ENCODE measurements at regions not wholly inside any gene's neighbourhood (a gene's known extent, or its start where the extent isn't known, plus 50 kb on each side); places are given as distances from the start of the nearest gene placed in this dataset.
"Not testable (repeated sequence)": the region's sequence is repeated elsewhere in the genome, so short reads cannot be mapped to it uniquely, and the experiment has no call there.

GRCh38 chr14:88983755-88984154 is 159.3 kb downstream of the TTC8 start:
- no peak overlapping the region for H3K4me3 ChIP-seq (ENCODE audit: low read length)
- H3K9me3 ChIP-seq (ENCODE audit: control insufficient read depth, insufficient read depth, low read length): no peaks in the 10 kb centered on the region
- H3K27me3 ChIP-seq (ENCODE audit: control insufficient read depth, insufficient read depth, low read length): no peaks in the 10 kb centered on the region
- no peak for DNase-seq (ENCODE audit: low read depth, low spot score)
- WGBS (ENCODE audit: insufficient coverage, insufficient read length): no CpG with 5 or more reads among the region's 4 CpGs
- H3K36me3 ChIP-seq (ENCODE audit: control insufficient read depth, insufficient read depth, low read length): no peaks in the 10 kb centered on the region
- H3K27ac ChIP-seq (ENCODE audit: low read length): no peak overlapping the region
- H3K4me1 ChIP-seq (ENCODE audit: control insufficient read depth, insufficient read depth, low read length): no peaks in the 10 kb centered on the region

GRCh38 chr14:88985654-88986053 is 161.2 kb downstream of the TTC8 start:
- H3K4me3 ChIP-seq (ENCODE audit: low read length): no peak overlapping the region
- H3K27me3 ChIP-seq (ENCODE audit: control insufficient read depth, insufficient read depth, low read length): no peaks in the 10 kb centered on the region
- WGBS (ENCODE audit: insufficient coverage, insufficient read length): no CpG with 5 or more reads among the region's 1 CpG
- no peaks in the 10 kb centered on the region for H3K9me3 ChIP-seq (ENCODE audit: control insufficient read depth, insufficient read depth, low read length)
- H3K4me1 ChIP-seq (ENCODE audit: control insufficient read depth, insufficient read depth, low read length): no peaks in the 10 kb centered on the region
- H3K27ac ChIP-seq (ENCODE audit: low read length): no peak overlapping the region
- no peak for DNase-seq (ENCODE audit: low read depth, low spot score)
- no peaks in the 10 kb centered on the region for H3K36me3 ChIP-seq (ENCODE audit: control insufficient read depth, insufficient read depth, low read length)

GRCh38 chr14:88986146-88986841 is 161.8 kb downstream of the TTC8 start:
- DNase-seq (ENCODE audit: low read depth, low spot score): no peak
- H3K4me1 ChIP-seq (ENCODE audit: control insufficient read depth, insufficient read depth, low read length): no peaks in the 10 kb centered on the region
- H3K4me3 ChIP-seq (ENCODE audit: low read length): no peak overlapping the region
- no peaks in the 10 kb centered on the region for H3K9me3 ChIP-seq (ENCODE audit: control insufficient read depth, insufficient read depth, low read length)
- H3K36me3 ChIP-seq (ENCODE audit: control insufficient read depth, insufficient read depth, low read length): no peaks in the 10 kb centered on the region
- no CpG with 5 or more reads among the region's 11 CpGs for WGBS (ENCODE audit: insufficient coverage, insufficient read length)
- no peaks in the 10 kb centered on the region for H3K27me3 ChIP-seq (ENCODE audit: control insufficient read depth, insufficient read depth, low read length)
- H3K27ac ChIP-seq (ENCODE audit: low read length): no peak overlapping the region

DNA sequence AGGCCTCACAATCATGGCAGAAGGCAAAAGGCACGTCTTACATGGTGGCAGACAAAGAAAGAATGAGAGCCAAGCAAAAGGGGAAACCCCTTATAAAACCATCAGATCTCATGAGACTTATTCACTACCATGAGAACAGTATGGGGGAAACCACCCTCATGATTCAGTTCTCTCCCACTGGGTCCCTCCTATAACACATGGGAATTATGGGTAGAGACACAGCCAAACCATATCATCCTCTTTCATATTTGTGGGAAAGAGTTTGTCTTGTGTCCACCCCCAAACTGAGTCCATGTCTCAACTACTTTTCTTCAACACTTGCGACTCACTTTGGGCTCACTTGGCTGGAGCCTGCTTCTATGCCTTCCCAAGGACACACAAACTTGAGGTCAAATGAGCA is 162.5 kb downstream of the TTC8 start:
- not testable (repeated sequence) for H3K4me1 ChIP-seq (ENCODE audit: control insufficient read depth, insufficient read depth, low read length); H3K27me3 ChIP-seq (ENCODE audit: control insufficient read depth, insufficient read depth, low read length); H3K9me3 ChIP-seq (ENCODE audit: control insufficient read depth, insufficient read depth, low read length); H3K27ac ChIP-seq (ENCODE audit: low read length); H3K36me3 ChIP-seq (ENCODE audit: control insufficient read depth, insufficient read depth, low read length); H3K4me3 ChIP-seq (ENCODE audit: low read length); DNase-seq (ENCODE audit: low read depth, low spot score)
- no CpG with 5 or more reads among the region's 2 CpGs for WGBS (ENCODE audit: insufficient coverage, insufficient read length)

DNA sequence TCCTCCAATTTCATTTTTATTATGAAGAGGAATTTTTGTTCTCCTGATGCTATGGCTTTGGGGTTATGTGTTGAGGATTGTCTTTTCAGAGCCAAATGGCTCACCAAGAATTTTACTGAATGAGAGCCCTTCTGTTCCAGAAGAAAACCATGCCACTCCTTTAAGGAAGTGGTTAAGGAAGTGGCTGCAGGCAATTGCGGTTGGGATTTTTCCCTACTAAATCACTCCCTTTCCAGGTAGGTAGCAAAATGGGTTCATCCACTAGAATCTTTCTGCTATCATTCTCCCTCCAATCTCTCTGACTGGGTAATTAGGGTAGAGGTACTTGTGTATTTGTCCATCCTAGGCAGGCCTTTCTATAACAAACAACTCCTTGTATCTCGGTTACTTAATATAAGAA is 163.1 kb downstream of the TTC8 start:
- Histone ChIP-seq H3K4me1 (ENCODE audit: control insufficient read depth, insufficient read depth, low read length) (no peaks in the 10 kb centered on the region), H3K9me3 (ENCODE audit: control insufficient read depth, insufficient read depth, low read length) (no peaks in the 10 kb centered on the region), H3K36me3 (ENCODE audit: control insufficient read depth, insufficient read depth, low read length) (no peaks in the 10 kb centered on the region), H3K4me3 (ENCODE audit: low read length) (no peak overlapping the region), H3K27ac (ENCODE audit: low read length) (no peak overlapping the region), H3K27me3 (ENCODE audit: control insufficient read depth, insufficient read depth, low read length) (no peaks in the 10 kb centered on the region)
- DNase-seq (ENCODE audit: low read depth, low spot score): no peak
- WGBS (ENCODE audit: insufficient coverage, insufficient read length): no CpG with 5 or more reads among the region's 2 CpGs

- Histone ChIP-seq H3K4me1 (ENCODE audit: control insufficient read depth, insufficient read depth, low read length) (no peaks in the 10 kb centered on the region), H3K36me3 (ENCODE audit: control insufficient read depth, insufficient read depth, low read length) (no peaks in the 10 kb centered on the region), H3K27me3 (ENCODE audit: control insufficient read depth, insufficient read depth, low read length) (no peaks in the 10 kb centered on the region), H3K27ac (ENCODE audit: low read length) (no peak overlapping the region), H3K4me3 (ENCODE audit: low read length) (no peak overlapping the region), H3K9me3 (ENCODE audit: control insufficient read depth, insufficient read depth, low read length) (no peaks in the 10 kb centered on the region)
- no peak for DNase-seq (ENCODE audit: low read depth, low spot score)
- whole genome bisulfite sequencing (ENCODE audit: insufficient coverage, insufficient read length): no CpG with 5 or more reads among the region's 1 CpG
These were observed 165.5 kb downstream of the TTC8 start for GRCh38 chr14:88989911-88990310.

DNA sequence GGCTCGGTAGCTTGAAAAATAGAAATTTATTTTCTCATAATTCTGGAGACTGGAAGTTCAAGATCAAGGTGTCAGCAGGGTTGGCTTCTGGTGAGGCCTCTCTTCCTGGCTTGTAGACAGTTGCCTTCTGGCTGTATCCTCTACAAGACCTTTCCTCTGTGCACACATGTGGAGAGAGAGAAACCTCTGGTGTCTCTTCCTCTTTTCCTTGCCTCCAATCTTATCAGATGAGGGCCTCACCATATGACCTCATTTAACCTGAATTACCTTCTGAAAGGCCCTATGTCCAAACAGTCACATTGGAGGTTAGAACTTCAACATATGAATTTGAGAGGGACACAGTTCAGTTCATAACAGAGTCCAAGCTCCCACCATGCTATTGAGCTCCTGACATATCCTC is 166.4 kb downstream of the TTC8 start:
- no peaks in the 10 kb centered on the region for H3K9me3 ChIP-seq (ENCODE audit: control insufficient read depth, insufficient read depth, low read length)
- H3K36me3 ChIP-seq (ENCODE audit: control insufficient read depth, insufficient read depth, low read length): no peaks in the 10 kb centered on the region
- H3K27ac ChIP-seq (ENCODE audit: low read length): no peak overlapping the region
- H3K4me3 ChIP-seq (ENCODE audit: low read length): no peak overlapping the region
- WGBS (ENCODE audit: insufficient coverage, insufficient read length): no CpG with 5 or more reads among the region's 1 CpG
- H3K27me3 ChIP-seq (ENCODE audit: control insufficient read depth, insufficient read depth, low read length): no peaks in the 10 kb centered on the region
- no peaks in the 10 kb centered on the region for H3K4me1 ChIP-seq (ENCODE audit: control insufficient read depth, insufficient read depth, low read length)
- DNase-seq (ENCODE audit: low read depth, low spot score): no peak

GRCh38 chr14:88992011-88992410 is 167.6 kb downstream of the TTC8 start:
- Histone ChIP-seq H3K9me3 (ENCODE audit: control insufficient read depth, insufficient read depth, low read length) (no peaks in the 10 kb centered on the region), H3K27me3 (ENCODE audit: control insufficient read depth, insufficient read depth, low read length) (peaks cover 1% of the 10 kb centered on the region; the same call in 1 of the 2 replicates), H3K4me3 (ENCODE audit: low read length) (no peak overlapping the region), H3K4me1 (ENCODE audit: control insufficient read depth, insufficient read depth, low read length) (no peaks in the 10 kb centered on the region), H3K27ac (ENCODE audit: low read length) (no peak overlapping the region), H3K36me3 (ENCODE audit: control insufficient read depth, insufficient read depth, low read length) (no peaks in the 10 kb centered on the region)
- no peak for DNase-seq (ENCODE audit: low read depth, low spot score)
- no CpG with 5 or more reads among the region's 3 CpGs for WGBS (ENCODE audit: insufficient coverage, insufficient read length)

DNA sequence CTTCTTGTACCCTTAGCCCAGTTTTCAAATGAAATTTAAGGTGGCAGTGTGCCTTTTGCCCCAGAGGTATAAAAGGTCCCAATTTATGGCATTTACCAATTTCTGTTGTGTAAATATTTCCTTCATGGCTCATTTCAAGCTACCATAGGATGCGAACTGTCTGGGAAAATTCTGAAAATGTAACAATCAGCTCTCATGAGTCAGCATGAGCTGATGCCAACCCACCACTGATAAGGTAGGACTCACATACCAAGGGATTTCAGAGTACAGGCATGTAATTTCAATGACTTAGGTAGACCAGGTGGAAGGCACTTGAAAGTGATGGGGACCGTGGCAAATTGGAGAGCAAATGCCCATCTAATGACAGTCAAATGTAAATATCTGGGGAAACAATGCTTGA is 169.5 kb downstream of the TTC8 start:
- H3K36me3 ChIP-seq (ENCODE audit: control insufficient read depth, insufficient read depth, low read length): no peaks in the 10 kb centered on the region
- H3K9me3 ChIP-seq (ENCODE audit: control insufficient read depth, insufficient read depth, low read length): no peaks in the 10 kb centered on the region
- no peak overlapping the region for H3K27ac ChIP-seq (ENCODE audit: low read length)
- no CpG with 5 or more reads among the region's 2 CpGs for WGBS (ENCODE audit: insufficient coverage, insufficient read length)
- DNase-seq (ENCODE audit: low read depth, low spot score): no peak
- H3K27me3 ChIP-seq (ENCODE audit: control insufficient read depth, insufficient read depth, low read length): peaks cover 1% of the 10 kb centered on the region; the same call in 1 of the 2 replicates
- H3K4me1 ChIP-seq (ENCODE audit: control insufficient read depth, insufficient read depth, low read length): no peaks in the 10 kb centered on the region
- H3K4me3 ChIP-seq (ENCODE audit: low read length): no peak overlapping the region

GRCh38 chr14:88995437-88996198 is 171.2 kb downstream of the TTC8 start:
- H3K27ac ChIP-seq (ENCODE audit: low read length): no peak overlapping the region
- no CpG with 5 or more reads among the region's 9 CpGs for WGBS (ENCODE audit: insufficient coverage, insufficient read length)

More at GRCh38 chr14:88995437-88996198, 171.2 kb downstream of the TTC8 start:
- Histone ChIP-seq H3K9me3 (ENCODE audit: control insufficient read depth, insufficient read depth, low read length) (no peaks in the 10 kb centered on the region), H3K36me3 (ENCODE audit: control insufficient read depth, insufficient read depth, low read length) (no peaks in the 10 kb centered on the region; the same call in 1 of the 2 replicates), H3K4me3 (ENCODE audit: low read length) (no peak overlapping the region), H3K4me1 (ENCODE audit: control insufficient read depth, insufficient read depth, low read length) (0 out of 2 replicates have a peak, but pooled peaks cover 1% of the 10 kb centered on the region), H3K27me3 (ENCODE audit: control insufficient read depth, insufficient read depth, low read length) (peaks cover 1% of the 10 kb centered on the region; the same call in 1 of the 2 replicates)
- DNase-seq (ENCODE audit: low read depth, low spot score): no peak
